Thyroid gland (tissue), 4 donors: ENCODE measurements at regions not wholly inside any gene's neighbourhood (a gene's known extent, or its start where the extent isn't known, plus 50 kb on each side); places are given as distances from the start of the nearest gene placed in this dataset.
A peak's percentile ranks its signal among the peaks of the same experiment; 100 is the strongest.

ENCODE experiments used
- DNase-seq, 2 donors: peaks; one replicate each; pipeline ENCODE4 v3.0.0-alpha.2; 2019
- H3K27ac ChIP-seq, 3 donors: fragments of 200-600 bp; sonication (generic); 1 replicate in 2 of 3; 2 replicates in 1 of 3; pipeline ENCODE4 v1.5.1; 2016 to 2019; ENCODE audit warnings: mild to moderate bottlenecking in 1 of 3, moderate library complexity in 1 of 3
- H3K27me3 ChIP-seq: fragments of 200-600 bp; sonication (generic); one replicate; pipeline ENCODE4 v1.5.1; 2019
- H3K36me3 ChIP-seq, 2 donors: fragments of 200-600 bp; sonication (generic); one replicate each; pipeline ENCODE4 v1.5.1; 2016 to 2019
- H3K4me1 ChIP-seq, 2 donors: fragments of 200-600 bp; sonication (generic); one replicate each; pipeline ENCODE4 v1.5.1; 2017 to 2019
- H3K4me3 ChIP-seq, 3 donors: fragments of 200-600 bp; sonication (generic); replicated peaks in 1 of 3; 1 replicate in 2 of 3; 2 replicates in 1 of 3; pipeline ENCODE4 v1.5.1; 2016; ENCODE audit warnings: mild to moderate bottlenecking in 1 of 3
- H3K9me3 ChIP-seq: fragments of 200-600 bp; sonication (generic); one replicate; pipeline ENCODE4 v1.5.1; 2017
- CTCF ChIP-seq, 6 experiments: fragments of 200-600 bp in 3 of 6; fragments of 450-650 bp in 3 of 6; sonication (generic) in 3 of 6; IDR thresholded peaks; one replicate each; pipeline ENCODE4 v1.5.1; 2016 to 2019; ENCODE audit warnings: antibody characterized with exemption in 6 of 6, mild to moderate bottlenecking in 2 of 6, inconsistent platforms in 1 of 6, moderate library complexity in 1 of 6
- POLR2A ChIP-seq, 2 donors: fragments of 450-650 bp; IDR thresholded peaks; one replicate each; pipeline ENCODE4 v1.6.1; 2017; ENCODE audit warnings: antibody characterized with exemption in 2 of 2, mild to moderate bottlenecking in 2 of 2, moderate library complexity in 1 of 2
- WGBS, 2 donors: methylation state at CpG; one replicate each; pipeline ENCODE4 v1.1.5; 2017; 5-methylcytosine and 5-hydroxymethylcytosine counted together
- intact Hi-C: fragments of 100-400 bp; cut with DNase I; formaldehyde crosslinking; loops from one replicate; pipeline ENCODE4 v1.15.1; 2023

DNA sequence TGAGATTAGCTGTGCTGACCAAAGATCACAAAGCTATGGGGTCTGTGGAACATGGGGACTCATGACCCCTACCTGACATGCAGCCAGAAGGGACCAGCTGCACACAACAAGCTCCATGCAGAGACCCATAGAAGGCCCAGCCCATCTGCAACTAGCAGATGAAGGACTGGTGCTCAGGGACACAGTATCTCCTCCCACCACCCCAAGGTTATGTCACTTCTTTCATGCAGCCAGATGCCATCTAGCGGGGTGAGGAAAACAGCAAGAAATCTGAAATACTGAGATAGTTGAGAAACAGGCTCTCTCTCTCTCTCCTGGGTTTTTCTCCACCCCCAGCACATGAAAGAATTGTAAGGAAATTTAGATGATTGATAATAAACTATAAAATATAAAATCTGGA lies 161.3 kb upstream of the DAPK1 start:
- H3K9me3 ChIP-seq = no peaks in the 10 kb centered on the region
- WGBS, 2 donors = 68 to 75% methylated on average over 1 of the region's 1 CpG
- TF ChIP-seq CTCF (IDR thresholded peaks at IDR 0.05) (no peak), POLR2A (IDR thresholded peaks at IDR 0.05) (no peak)
- H3K4me3 ChIP-seq = no peak overlapping the region
- H3K27me3 ChIP-seq = no peaks in the 10 kb centered on the region
- H3K27ac ChIP-seq = no peak overlapping the region
- DNase-seq = no peak
- intact Hi-C loops = no loop called here
- peaks cover 0 to 8% of the 10 kb centered on the region in 2 donors for H3K4me1 ChIP-seq
- no peaks in the 10 kb centered on the region for H3K36me3 ChIP-seq

GRCh38 chr9:87336914-87337333 lies 160.7 kb upstream of the DAPK1 start:
- Histone ChIP-seq H3K27me3 (no peaks in the 10 kb centered on the region), H3K4me1 (peaks cover 0 to 8% of the 10 kb centered on the region in 2 donors), H3K4me3 (peak overlapping the region in 2 of 3 donors; percentile 19 to 21), H3K27ac (no peak overlapping the region), H3K36me3 (no peaks in the 10 kb centered on the region), H3K9me3 (no peaks in the 10 kb centered on the region)
- DNase-seq = peak; percentile 32 to 39
- 3 to 5% methylated on average over 12 of the region's 12 CpGs for WGBS, 2 donors
- TF ChIP-seq CTCF (IDR thresholded peaks at IDR 0.05) (peak in 5 of 6 experiments; percentile 47 to 88 (median 78)), POLR2A (IDR thresholded peaks at IDR 0.05) (no peak)
- intact Hi-C loops = no loop called here

GRCh38 chr9:87337335-87338087 lies 160.2 kb upstream of the DAPK1 start:
- Histone ChIP-seq H3K9me3 (no peaks in the 10 kb centered on the region), H3K27me3 (no peaks in the 10 kb centered on the region), H3K4me1 (peaks cover 0 to 8% of the 10 kb centered on the region in 2 donors), H3K4me3 (peak overlapping the region in 1 of 3 donors; percentile 21), H3K27ac (no peak overlapping the region), H3K36me3 (no peaks in the 10 kb centered on the region)
- DNase-seq = no peak
- WGBS, 2 donors = 10 to 17% methylated on average over 14 of the region's 14 CpGs
- intact Hi-C loops = loop anchor here (2.0 kb wide), 1 partner anchor 325 kb away; no protein-coding TSS in a partner anchor
- no peak for TF ChIP-seq POLR2A (IDR thresholded peaks at IDR 0.05)
- no peak for TF ChIP-seq CTCF (IDR thresholded peaks at IDR 0.05)

DNA sequence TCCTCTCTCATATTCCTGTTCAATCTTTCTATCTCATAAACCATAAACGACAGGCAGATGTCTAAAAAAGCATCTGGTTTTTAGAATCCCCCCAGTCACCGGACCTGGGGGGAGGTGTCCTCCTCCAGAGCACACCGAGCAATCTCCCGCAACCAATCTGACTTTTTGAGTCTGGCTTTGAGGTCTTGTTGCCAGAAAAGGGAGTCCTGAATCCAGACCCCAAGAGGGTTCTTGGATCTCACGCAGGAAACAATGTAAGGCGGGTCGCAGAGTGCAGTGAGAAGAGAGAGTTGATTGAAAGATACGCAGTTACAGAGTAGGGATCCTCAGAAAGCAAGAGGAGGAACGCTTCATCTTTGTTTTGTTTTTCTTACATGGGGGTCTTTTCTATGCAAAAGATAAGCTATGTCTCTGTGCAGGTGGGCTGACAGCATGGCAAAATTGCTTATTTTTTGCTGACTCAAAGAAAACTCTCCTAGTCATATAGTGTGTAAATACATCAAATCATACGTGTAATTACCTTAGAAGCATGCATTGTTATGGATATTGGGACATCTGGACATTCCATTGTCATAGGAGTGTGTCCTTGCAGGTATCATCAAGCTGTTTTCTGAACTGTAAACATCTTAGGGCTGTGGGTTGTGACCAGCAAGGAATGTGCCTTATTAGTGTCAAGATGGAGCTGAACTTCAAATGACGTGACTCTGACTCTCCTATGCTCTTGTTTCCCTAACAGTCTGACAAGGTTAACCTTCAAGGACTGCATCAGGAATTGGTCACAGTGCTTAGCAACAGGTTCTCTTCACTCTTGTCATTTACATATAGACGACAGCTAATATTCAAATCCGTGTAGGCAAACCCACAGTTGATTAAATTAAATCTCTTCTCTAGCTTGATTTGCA lies 159.3 kb upstream of the DAPK1 start:
- Histone ChIP-seq H3K4me3 (no peak overlapping the region), H3K9me3 (no peaks in the 10 kb centered on the region), H3K4me1 (peaks cover 0 to 8% of the 10 kb centered on the region in 2 donors), H3K36me3 (no peaks in the 10 kb centered on the region), H3K27ac (no peak overlapping the region), H3K27me3 (no peaks in the 10 kb centered on the region)
- TF ChIP-seq POLR2A (IDR thresholded peaks at IDR 0.05) = no peak
- no peak for TF ChIP-seq CTCF (IDR thresholded peaks at IDR 0.05)
- no peak for DNase-seq
- WGBS, 2 donors = 71 to 75% methylated on average over 13 of the region's 13 CpGs
- intact Hi-C loops = loop anchor here (2.0 kb wide), 1 partner anchor 324 kb away; no protein-coding TSS in a partner anchor
